ENCODE measurements at regions not wholly inside any gene's neighbourhood (a gene's known extent, or its start where the extent isn't known, plus 50 kb on each side); places are given as distances from the start of the nearest gene placed in this dataset.

DNA sequence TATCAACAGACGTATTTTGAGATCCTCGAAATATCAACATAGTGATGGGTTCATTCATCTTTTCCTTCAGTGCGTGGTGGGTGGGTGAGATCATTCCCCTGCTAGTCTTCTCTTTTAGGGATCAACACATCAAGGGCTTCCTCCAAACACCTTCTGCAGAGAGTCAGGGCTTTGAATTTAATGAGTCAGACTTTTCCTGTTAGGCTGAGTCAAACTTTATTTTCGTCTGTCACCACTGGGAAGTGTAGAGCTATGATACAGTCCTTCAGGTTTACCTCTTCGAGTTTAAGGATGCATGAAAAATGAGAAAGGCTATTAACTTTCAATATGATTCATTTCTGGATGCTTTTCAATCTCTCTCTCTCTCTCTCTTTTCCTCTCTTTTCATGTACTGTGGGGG lies 189.1 kb downstream of the BMP2 start:
- TF ChIP-seq TRIM28 (IDR thresholded peaks at IDR 0.05; ENCODE audit: borderline replicate concordance, low read length) (peak; percentile 19; the same call in 1 of the 2 replicates), TCF7L2 (IDR thresholded peaks at IDR 0.05; ENCODE audit: borderline replicate concordance, low read depth, low read length) (peak; percentile 53; the same call in 1 of the 2 replicates), WT1 (tag by site-specific recombination; IDR thresholded peaks at IDR 0.05) (no peak), ZNF626 (tag by site-specific recombination; IDR thresholded peaks at IDR 0.05) (no peak)
- TF ChIP-seq, protein P1, sequence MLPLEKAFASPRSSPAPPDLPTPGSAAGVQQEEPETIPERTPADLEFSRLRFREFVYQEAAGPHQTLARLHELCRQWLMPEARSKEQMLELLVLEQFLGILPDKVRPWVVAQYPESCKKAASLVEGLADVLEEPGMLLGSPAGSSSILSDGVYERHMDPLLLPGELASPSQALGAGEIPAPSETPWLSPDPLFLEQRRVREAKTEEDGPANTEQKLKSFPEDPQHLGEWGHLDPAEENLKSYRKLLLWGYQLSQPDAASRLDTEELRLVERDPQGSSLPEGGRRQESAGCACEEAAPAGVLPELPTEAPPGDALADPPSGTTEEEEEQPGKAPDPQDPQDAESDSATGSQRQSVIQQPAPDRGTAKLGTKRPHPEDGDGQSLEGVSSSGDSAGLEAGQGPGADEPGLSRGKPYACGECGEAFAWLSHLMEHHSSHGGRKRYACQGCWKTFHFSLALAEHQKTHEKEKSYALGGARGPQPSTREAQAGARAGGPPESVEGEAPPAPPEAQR (tag by site-specific recombination; IDR thresholded peaks at IDR 0.05), result no peak
- TF ChIP-seq, protein P2, sequence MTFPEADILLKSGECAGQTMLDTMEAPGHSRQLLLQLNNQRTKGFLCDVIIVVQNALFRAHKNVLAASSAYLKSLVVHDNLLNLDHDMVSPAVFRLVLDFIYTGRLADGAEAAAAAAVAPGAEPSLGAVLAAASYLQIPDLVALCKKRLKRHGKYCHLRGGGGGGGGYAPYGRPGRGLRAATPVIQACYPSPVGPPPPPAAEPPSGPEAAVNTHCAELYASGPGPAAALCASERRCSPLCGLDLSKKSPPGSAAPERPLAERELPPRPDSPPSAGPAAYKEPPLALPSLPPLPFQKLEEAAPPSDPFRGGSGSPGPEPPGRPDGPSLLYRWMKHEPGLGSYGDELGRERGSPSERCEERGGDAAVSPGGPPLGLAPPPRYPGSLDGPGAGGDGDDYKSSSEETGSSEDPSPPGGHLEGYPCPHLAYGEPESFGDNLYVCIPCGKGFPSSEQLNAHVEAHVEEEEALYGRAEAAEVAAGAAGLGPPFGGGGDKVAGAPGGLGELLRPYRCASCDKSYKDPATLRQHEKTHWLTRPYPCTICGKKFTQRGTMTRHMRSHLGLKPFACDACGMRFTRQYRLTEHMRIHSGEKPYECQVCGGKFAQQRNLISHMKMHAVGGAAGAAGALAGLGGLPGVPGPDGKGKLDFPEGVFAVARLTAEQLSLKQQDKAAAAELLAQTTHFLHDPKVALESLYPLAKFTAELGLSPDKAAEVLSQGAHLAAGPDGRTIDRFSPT (tag by site-specific recombination; IDR thresholded peaks at IDR 0.05), result peak; percentile 75
- H3K4me1 ChIP-seq (ENCODE audit: control insufficient read depth, insufficient read depth, low read length), result peaks cover 9% of the 10 kb centered on the region
- no peaks in the 10 kb centered on the region for H3K9me3 ChIP-seq (ENCODE audit: control insufficient read depth, insufficient read depth, low read depth, low read length)
- ChIA-PET POLR2A (interaction anchor here (0.6 kb wide), 1 partner anchor 81 kb away, joined by 4 read pairs; no protein-coding TSS in a partner anchor), CTCF (interaction anchor here (0.7 to 1.2 kb wide), 2 partner anchors 11 to 127 kb away, joined by 3 read pairs; no protein-coding TSS in a partner anchor)
- H3K4me3 ChIP-seq (ENCODE audit: low read depth, low read length), result no peak overlapping the region
- no peak overlapping the region for H3K27ac ChIP-seq (ENCODE audit: extremely low read depth, low read depth, low read length)
- H3K36me3 ChIP-seq (ENCODE audit: control insufficient read depth in 2 of 2, insufficient read depth in 1 of 2, low read length in 2 of 2), result no peaks in the 10 kb centered on the region

DNA sequence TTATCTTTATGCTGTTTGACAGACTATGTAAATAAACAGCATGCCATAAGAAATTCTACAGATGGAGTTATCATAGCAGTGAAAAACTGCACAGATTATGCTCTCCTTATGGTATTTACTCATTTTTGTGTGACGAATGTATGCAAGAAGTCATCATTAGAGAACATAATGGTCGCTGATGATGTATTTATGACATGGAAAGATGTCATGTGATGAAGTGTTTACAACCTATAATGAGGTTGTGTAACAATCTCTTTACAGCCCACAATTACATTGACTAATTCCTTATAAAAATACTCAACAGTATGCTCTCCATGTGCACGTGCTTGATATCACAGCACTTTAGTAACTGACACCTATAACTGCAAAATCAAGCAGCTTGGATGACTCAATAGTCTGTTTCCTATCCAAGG lies 192.4 kb downstream of the BMP2 start:
- no peaks in the 10 kb centered on the region for H3K9me3 ChIP-seq (ENCODE audit: control insufficient read depth, insufficient read depth, low read depth, low read length)
- POLR2A ChIA-PET, result no interaction called here
- CTCF ChIA-PET, result no interaction called here
- H3K4me1 ChIP-seq (ENCODE audit: control insufficient read depth, insufficient read depth, low read length), result peaks cover 9% of the 10 kb centered on the region
- H3K4me3 ChIP-seq (ENCODE audit: low read depth, low read length), result no peak overlapping the region
- no peaks in the 10 kb centered on the region for H3K36me3 ChIP-seq (ENCODE audit: control insufficient read depth in 2 of 2, insufficient read depth in 1 of 2, low read length in 2 of 2)
- H3K27ac ChIP-seq (ENCODE audit: extremely low read depth, low read depth, low read length), result no peak overlapping the region
- TF ChIP-seq TRIM28 (IDR thresholded peaks at IDR 0.05; ENCODE audit: borderline replicate concordance, low read length), result peak; percentile 80; the same call in 1 of the 2 replicates
- peak; percentile 45 for TF ChIP-seq ZNF629 (tag by site-specific recombination; IDR thresholded peaks at IDR 0.05)
- no peak for TF ChIP-seq GLIS2 (tag by site-specific recombination; IDR thresholded peaks at IDR 0.05)
- TF ChIP-seq ZNF138 (tag by site-specific recombination; IDR thresholded peaks at IDR 0.05; ENCODE audit: borderline replicate concordance), result 0 out of 2 replicates have a peak, but pooled peaks have one; percentile 20
- TF ChIP-seq, protein P3, sequence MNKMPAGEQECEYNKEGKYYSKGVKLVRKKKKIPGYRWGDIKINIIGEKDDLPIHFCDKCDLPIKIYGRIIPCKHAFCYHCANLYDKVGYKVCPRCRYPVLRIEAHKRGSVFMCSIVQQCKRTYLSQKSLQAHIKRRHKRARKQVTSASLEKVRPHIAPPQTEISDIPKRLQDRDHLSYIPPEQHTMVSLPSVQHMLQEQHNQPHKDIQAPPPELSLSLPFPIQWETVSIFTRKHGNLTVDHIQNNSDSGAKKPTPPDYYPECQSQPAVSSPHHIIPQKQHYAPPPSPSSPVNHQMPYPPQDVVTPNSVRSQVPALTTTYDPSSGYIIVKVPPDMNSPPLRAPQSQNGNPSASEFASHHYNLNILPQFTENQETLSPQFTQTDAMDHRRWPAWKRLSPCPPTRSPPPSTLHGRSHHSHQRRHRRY (tag by site-specific recombination; IDR thresholded peaks at IDR 0.05), result no peak
- TF ChIP-seq, protein P4, sequence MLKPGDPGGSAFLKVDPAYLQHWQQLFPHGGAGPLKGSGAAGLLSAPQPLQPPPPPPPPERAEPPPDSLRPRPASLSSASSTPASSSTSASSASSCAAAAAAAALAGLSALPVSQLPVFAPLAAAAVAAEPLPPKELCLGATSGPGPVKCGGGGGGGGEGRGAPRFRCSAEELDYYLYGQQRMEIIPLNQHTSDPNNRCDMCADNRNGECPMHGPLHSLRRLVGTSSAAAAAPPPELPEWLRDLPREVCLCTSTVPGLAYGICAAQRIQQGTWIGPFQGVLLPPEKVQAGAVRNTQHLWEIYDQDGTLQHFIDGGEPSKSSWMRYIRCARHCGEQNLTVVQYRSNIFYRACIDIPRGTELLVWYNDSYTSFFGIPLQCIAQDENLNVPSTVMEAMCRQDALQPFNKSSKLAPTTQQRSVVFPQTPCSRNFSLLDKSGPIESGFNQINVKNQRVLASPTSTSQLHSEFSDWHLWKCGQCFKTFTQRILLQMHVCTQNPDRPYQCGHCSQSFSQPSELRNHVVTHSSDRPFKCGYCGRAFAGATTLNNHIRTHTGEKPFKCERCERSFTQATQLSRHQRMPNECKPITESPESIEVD (tag by site-specific recombination; IDR thresholded peaks at IDR 0.05), result peak; percentile 50
- TF ChIP-seq, protein P5, sequence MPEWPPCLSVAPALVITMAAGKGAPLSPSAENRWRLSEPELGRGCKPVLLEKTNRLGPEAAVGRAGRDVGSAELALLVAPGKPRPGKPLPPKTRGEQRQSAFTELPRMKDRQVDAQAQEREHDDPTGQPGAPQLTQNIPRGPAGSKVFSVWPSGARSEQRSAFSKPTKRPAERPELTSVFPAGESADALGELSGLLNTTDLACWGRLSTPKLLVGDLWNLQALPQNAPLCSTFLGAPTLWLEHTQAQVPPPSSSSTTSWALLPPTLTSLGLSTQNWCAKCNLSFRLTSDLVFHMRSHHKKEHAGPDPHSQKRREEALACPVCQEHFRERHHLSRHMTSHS (tag by site-specific recombination; IDR thresholded peaks at IDR 0.05), result 0 out of 2 replicates have a peak, but pooled peaks have one; percentile 25
- TF ChIP-seq, protein P6, sequence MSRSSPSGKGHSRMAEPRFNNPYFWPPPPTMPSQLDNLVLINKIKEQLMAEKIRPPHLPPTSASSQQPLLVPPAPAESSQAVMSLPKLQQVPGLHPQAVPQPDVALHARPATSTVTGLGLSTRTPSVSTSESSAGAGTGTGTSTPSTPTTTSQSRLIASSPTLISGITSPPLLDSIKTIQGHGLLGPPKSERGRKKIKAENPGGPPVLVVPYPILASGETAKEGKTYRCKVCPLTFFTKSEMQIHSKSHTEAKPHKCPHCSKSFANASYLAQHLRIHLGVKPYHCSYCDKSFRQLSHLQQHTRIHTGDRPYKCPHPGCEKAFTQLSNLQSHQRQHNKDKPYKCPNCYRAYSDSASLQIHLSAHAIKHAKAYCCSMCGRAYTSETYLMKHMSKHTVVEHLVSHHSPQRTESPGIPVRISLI (tag by site-specific recombination; IDR thresholded peaks at IDR 0.05), result peak; percentile 72
- TF ChIP-seq ZBTB7A (tag by site-specific recombination; IDR thresholded peaks at IDR 0.05; ENCODE audit: low read depth), result no peak
- TF ChIP-seq KLF16 (tag by site-specific recombination; IDR thresholded peaks at IDR 0.05), result no peak
- TF ChIP-seq ZNF112 (tag by site-specific recombination; IDR thresholded peaks at IDR 0.05), result no peak
- peak; percentile 75; the same call in 1 of the 2 replicates for TF ChIP-seq WT1 (tag by site-specific recombination; IDR thresholded peaks at IDR 0.05)
- TF ChIP-seq, protein P7, sequence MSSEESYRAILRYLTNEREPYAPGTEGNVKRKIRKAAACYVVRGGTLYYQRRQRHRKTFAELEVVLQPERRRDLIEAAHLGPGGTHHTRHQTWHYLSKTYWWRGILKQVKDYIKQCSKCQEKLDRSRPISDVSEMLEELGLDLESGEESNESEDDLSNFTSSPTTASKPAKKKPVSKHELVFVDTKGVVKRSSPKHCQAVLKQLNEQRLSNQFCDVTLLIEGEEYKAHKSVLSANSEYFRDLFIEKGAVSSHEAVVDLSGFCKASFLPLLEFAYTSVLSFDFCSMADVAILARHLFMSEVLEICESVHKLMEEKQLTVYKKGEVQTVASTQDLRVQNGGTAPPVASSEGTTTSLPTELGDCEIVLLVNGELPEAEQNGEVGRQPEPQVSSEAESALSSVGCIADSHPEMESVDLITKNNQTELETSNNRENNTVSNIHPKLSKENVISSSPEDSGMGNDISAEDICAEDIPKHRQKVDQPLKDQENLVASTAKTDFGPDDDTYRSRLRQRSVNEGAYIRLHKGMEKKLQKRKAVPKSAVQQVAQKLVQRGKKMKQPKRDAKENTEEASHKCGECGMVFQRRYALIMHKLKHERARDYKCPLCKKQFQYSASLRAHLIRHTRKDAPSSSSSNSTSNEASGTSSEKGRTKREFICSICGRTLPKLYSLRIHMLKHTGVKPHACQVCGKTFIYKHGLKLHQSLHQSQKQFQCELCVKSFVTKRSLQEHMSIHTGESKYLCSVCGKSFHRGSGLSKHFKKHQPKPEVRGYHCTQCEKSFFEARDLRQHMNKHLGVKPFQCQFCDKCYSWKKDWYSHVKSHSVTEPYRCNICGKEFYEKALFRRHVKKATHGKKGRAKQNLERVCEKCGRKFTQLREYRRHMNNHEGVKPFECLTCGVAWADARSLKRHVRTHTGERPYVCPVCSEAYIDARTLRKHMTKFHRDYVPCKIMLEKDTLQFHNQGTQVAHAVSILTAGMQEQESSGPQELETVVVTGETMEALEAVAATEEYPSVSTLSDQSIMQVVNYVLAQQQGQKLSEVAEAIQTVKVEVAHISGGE (tag by site-specific recombination; conservative IDR thresholded peaks at IDR 0.05; ENCODE audit: low read depth), result no peak
- no peak for TF ChIP-seq ZNF146 (tag by site-specific recombination; IDR thresholded peaks at IDR 0.05)
- TF ChIP-seq, protein P2 (tag by site-specific recombination; IDR thresholded peaks at IDR 0.05), result peak; percentile 97
